Stimulated activated CD8-positive, alpha-beta memory T cell treated with anti-CD3 and anti-CD28 coated beads, Interleukin-2, amount 100 ng/mL, for 48 hours (primary cell): ENCODE measurements at regions not wholly inside any gene's neighbourhood (a gene's known extent, or its start where the extent isn't known, plus 50 kb on each side); places are given as distances from the start of the nearest gene placed in this dataset.
"Not testable (repeated sequence)": the region's sequence is repeated elsewhere in the genome, so short reads cannot be mapped to it uniquely, and the experiment has no call there.

Source experiments
- DNase-seq, 2 donors: peaks; one replicate each; pipeline ENCODE4 v3.0.0-alpha.2; 2020; ENCODE audit warnings: low read depth in 2 of 2

DNA sequence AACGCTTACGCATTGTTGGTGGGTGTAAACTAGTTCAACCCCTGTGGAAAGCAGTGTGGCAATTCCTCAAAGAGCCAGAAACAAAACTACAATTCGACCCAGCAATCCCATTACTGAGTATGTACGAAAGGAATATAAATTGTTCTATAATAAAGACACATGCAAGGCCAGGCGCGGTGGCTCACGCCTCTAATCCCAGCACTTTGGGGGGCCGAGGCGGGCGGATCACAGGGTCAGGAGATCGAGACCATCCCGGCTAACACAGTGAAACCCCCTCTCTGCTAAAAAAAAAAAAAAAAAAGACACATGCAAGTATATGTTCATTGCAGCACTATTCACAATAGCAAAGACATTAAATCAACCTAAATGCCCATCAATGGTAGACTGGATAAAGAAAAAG lies 217.6 kb upstream of the ISL1 start:
- DNase-seq = not testable (repeated sequence)

DNA sequence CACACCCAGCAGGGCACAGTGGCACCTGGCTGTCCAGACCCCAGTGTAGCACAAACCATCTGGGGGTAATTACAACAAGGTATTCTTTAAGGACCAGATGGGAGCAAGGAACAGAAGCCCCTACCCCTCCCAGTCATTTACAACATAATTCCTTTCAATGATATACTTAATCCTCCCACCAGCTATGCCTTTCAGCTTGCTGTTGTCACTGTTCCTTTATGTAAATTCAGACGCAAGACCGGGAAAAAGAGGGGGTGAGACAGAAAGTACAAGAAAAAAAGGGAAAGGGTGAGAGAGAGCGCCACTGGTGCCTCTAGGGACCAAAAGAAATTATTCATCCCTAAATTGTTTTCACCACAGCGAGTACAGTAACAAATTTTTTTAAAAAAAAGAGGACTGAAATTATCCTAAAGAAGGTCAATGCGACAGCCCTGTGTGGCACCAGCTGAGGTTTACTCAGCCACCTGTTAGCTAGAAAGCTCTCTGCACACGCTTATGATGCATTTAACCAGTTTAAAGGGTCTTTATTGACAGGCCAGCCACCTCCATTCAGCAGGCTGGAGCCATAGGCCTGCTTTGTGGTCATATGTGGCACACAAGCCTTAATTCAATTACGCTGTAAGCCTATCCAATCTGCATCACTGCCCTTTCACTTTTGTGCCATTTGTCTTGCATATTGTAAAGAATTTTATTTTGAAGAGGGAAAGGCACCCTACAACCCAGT lies 210.2 kb upstream of the ISL1 start:
- DNase-seq = no peak

DNA sequence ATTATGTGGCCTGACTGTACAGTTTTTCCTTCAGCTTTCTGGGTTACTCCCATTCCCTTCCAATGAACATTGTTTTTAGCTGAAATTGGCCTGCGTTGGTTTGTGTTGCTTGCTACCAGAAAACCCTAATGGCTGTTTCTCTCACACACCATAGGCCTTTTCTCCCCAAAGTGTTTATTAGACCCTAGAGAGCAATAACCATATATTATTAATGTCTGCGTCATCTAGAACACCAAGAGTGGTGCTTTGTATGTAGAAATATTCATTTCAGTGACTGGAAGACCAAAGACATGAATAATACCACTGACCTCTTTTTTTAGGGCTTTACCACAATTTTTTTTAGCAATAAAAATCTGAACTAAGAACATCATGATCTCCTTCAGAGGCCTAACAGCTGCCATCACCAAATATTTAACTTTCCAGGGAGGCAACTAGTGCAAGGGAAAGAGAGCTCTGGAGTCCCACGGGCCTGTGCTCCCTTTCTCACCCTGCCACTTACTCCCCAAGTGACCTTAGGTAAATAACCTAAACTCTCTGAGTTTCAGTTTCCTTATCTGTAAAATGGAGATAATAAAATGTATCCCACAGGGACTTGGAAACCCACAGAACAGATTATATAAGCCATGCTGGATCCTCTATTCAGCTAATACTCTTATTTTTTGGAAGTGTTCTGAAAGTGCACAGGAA lies 201.9 kb upstream of the ISL1 start:
- DNase-seq = no peak

GRCh38 chr5:51185850-51186329 lies 197.4 kb upstream of the ISL1 start:
- DNase-seq = no peak

GRCh38 chr5:51188001-51188591 lies 195.2 kb upstream of the ISL1 start:
- no peak for DNase-seq

DNA sequence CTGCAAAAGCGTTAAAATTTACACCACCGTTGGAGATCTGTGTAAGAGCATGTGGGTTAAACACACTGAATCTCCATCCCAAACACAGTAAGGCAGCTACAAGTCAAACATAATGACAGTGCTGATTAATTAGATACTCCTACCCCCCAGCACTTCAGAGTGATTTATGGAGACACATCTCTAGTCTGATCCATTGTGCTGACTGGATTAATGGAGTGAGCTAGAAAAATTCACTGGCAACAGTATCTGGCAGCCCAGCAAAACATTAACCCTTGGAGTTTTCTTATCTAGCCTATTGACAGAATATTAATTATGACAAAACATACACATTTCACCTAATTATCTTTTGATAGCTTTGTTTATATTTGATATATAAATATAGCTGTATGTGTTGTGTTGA lies 188.6 kb upstream of the ISL1 start:
- DNase-seq = no peak

- DNase-seq = no peak
Observed at GRCh38 chr5:51201024-51201423, 182.2 kb upstream of the ISL1 start.

- DNase-seq = no peak
Observed at GRCh38 chr5:51201708-51202107, 181.5 kb upstream of the ISL1 start.

DNA sequence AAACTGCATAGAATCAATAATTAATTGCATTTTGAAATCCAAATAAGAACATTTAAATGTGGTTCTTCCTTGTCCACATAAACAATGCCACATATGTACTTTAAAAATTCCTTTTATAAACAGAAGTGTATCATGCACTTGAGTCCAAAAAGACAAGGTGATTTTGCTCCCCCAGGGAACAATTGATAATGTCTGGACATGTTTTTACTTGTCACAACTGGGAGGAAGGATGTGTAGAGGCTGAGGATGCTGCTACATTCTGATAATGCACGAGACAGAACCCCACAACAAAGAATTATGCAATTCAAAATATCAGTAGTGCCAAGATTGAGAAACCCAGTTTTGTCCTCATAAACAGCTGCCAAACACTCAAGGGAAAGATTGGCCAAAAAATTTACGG lies 181.1 kb upstream of the ISL1 start:
- DNase-seq = no peak

- DNase-seq = no peak
Observed at GRCh38 chr5:51203598-51203997, 179.7 kb upstream of the ISL1 start.

- no peak for DNase-seq
Observed at GRCh38 chr5:51208296-51208695, 175.0 kb upstream of the ISL1 start.

GRCh38 chr5:51214746-51215145 lies 168.5 kb upstream of the ISL1 start:
- DNase-seq = no peak

DNA sequence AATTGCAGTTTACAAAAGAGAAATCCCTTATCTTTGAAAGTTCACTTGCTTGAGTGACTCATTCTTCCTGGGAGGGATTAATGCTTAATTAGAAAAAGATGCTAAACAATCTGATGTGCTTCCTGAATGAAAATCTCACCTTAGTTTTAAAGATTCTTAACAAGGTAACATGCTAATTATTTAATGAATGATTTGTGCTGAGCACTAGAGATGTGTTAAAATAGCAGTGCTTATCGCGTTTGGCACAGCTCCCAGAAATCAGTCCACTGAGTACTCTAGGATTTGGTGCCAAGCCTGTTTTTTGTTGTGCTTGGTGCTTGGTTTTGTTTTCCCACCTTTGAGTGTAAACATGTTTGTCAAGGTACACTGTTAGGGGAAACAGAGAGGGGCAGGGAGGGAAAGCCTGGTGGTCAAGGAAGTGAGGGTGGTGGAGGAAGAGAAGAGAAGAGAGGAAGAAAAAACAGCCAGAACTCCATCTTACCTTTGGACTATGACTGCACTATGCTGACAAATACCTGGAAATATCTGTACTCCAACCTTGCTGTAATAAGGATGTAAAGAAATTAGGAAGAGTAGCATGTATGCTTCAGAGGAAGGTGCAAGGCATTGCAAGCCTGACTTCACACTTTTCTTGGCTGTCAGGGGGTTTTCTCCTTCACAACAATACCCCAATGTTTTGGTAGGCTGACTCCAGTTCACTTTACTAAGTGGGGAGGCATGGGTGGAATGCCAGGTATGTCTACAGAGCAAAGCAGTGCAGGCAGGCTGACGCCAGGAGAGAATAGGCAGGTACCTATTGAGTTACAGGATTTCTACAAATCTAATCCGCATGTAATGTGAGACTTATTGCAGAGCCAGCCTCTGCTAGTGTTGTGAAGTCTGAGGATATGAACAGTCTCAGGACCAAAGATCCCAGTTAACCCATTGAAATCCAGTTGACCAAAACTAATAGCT lies 157.2 kb upstream of the ISL1 start:
- DNase-seq = no peak

- no peak for DNase-seq
Observed at GRCh38 chr5:51227963-51228470, 155.2 kb upstream of the ISL1 start.

GRCh38 chr5:51230336-51230735 lies 152.9 kb upstream of the ISL1 start:
- DNase-seq = no peak

- no peak for DNase-seq
Observed at GRCh38 chr5:51242456-51242855, 140.8 kb upstream of the ISL1 start.

- not testable (repeated sequence) for DNase-seq
Observed at GRCh38 chr5:51250957-51251356, 132.3 kb upstream of the ISL1 start.

DNA sequence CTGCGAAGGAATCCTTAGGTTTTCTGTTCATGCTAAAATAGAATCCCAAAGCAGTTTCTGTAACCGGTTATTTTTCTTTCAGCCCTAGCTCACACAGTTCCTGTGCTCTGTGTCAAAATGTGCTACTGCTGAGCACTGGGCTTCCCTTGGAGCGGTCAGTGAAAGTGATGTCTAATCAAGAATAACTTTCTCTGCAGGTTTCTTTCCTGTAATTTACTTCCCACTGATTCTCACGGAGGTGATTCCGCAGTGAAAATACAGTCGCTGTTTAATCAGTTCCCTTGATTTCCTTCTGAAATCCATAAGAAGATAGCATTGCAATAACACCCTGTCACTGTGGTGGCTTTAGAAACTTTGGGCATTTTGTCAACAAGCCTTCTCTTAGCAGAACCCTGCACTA lies 112.0 kb upstream of the ISL1 start:
- no peak for DNase-seq

GRCh38 chr5:51273021-51273420 lies 110.2 kb upstream of the ISL1 start:
- DNase-seq = no peak

- DNase-seq = no peak
Observed at GRCh38 chr5:51273871-51274270, 109.4 kb upstream of the ISL1 start.

DNA sequence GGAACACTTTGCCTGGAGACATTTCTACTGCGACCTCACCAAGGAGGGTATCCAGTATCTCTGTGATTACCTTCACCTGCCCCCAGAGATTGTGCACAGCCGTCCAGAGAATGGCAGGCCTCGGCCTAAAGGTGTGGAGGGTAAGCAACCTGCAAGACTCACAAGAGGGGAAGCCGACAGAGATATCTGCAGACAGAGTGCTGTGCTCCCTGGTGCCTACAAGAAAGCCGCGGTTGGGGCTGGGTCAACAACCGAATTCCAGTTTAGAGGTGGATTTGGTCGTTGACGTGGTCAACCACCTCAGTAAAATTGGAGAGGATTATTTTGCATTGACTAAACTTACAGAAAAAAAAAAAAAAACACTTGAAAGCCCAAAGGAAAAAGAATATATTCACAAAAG lies 107.8 kb upstream of the ISL1 start:
- DNase-seq = no peak

GRCh38 chr5:51276250-51276649 lies 107.0 kb upstream of the ISL1 start:
- DNase-seq = no peak
